ENCODE measurements at regions not wholly inside any gene's neighbourhood (a gene's known extent, or its start where the extent isn't known, plus 50 kb on each side); places are given as distances from the start of the nearest gene placed in this dataset.

- no peak for DNase-seq
These were observed 358.7 kb upstream of the TNP1 start for GRCh38 chr2:217218269-217219163.

- no peak for DNase-seq
These were observed 357.1 kb upstream of the TNP1 start for GRCh38 chr2:217216982-217217381.

GRCh38 chr2:217216316-217216715, 356.5 kb upstream of the TNP1 start:
- DNase-seq, result no peak

GRCh38 chr2:217215877-217216276, 356.0 kb upstream of the TNP1 start:
- no peak for DNase-seq

GRCh38 chr2:217208867-217209266, 349.0 kb upstream of the TNP1 start:
- no peak for DNase-seq

- DNase-seq, result no peak
These were observed 347.8 kb upstream of the TNP1 start for GRCh38 chr2:217207699-217208010.

- no peak for DNase-seq
These were observed 347.2 kb upstream of the TNP1 start for GRCh38 chr2:217206907-217207698.

GRCh38 chr2:217206016-217206725, 346.3 kb upstream of the TNP1 start:
- no peak for DNase-seq

GRCh38 chr2:217204358-217204757, 344.5 kb upstream of the TNP1 start:
- DNase-seq, result no peak

GRCh38 chr2:217203086-217203485, 343.2 kb upstream of the TNP1 start:
- no peak for DNase-seq

GRCh38 chr2:217199255-217199630, 339.4 kb upstream of the TNP1 start:
- no peak for DNase-seq

- no peak for DNase-seq
These were observed 336.0 kb upstream of the TNP1 start for GRCh38 chr2:217195658-217196446.

GRCh38 chr2:217195016-217195415, 335.2 kb upstream of the TNP1 start:
- no peak for DNase-seq

- DNase-seq, result no peak
These were observed 333.8 kb upstream of the TNP1 start for GRCh38 chr2:217193431-217194340.

- DNase-seq, result no peak
These were observed 332.5 kb upstream of the TNP1 start for GRCh38 chr2:217192366-217192765.

GRCh38 chr2:217189747-217190146, 329.9 kb upstream of the TNP1 start:
- no peak for DNase-seq

GRCh38 chr2:217189131-217189530, 329.3 kb upstream of the TNP1 start:
- DNase-seq, result no peak

- no peak for DNase-seq
These were observed 326.9 kb upstream of the TNP1 start for GRCh38 chr2:217186668-217187159.

- no peak for DNase-seq
These were observed 326.3 kb upstream of the TNP1 start for GRCh38 chr2:217186152-217186551.

- no peak for DNase-seq
These were observed 325.6 kb upstream of the TNP1 start for GRCh38 chr2:217185265-217185995.

GRCh38 chr2:217184242-217184641, 324.4 kb upstream of the TNP1 start:
- DNase-seq, result no peak

Measured in effector CD8-positive, alpha-beta T cell (primary cell).